Choroid plexus epithelial cell (primary cell): ENCODE measurements at regions not wholly inside any gene's neighbourhood (a gene's known extent, or its start where the extent isn't known, plus 50 kb on each side); places are given as distances from the start of the nearest gene placed in this dataset.
A peak's percentile ranks its signal among the peaks of the same experiment; 100 is the strongest.

ENCODE experiments used
- DNase-seq: peaks from one replicate; pipeline ENCODE4 v3.0.0-alpha.2; 2010; ENCODE audit warnings: low read depth
- H3K4me3 ChIP-seq: 2 replicates; pipeline ENCODE4 v1.5.1; 2011; ENCODE audit warnings: low read depth, mild to moderate bottlenecking, control low read depth, low read length, moderate library complexity
- CTCF ChIP-seq: conservative IDR thresholded peaks from 2 replicates; pipeline ENCODE4 v1.5.1; 2011; ENCODE audit warnings: low read depth, mild to moderate bottlenecking, control low read depth, inconsistent platforms, low read length, moderate library complexity

GRCh38 chr22:27668828-27669797, 132.4 kb downstream of the MN1 start:
- no peak for TF ChIP-seq CTCF
- H3K4me3 ChIP-seq: no peak overlapping the region
- DNase-seq: peak; percentile 71

GRCh38 chr22:27669798-27670599, 131.6 kb downstream of the MN1 start:
- peak; percentile 43 for DNase-seq
- H3K4me3 ChIP-seq: no peak overlapping the region
- TF ChIP-seq CTCF: no peak

GRCh38 chr22:27670701-27671412, 130.7 kb downstream of the MN1 start:
- DNase-seq: no peak
- no peak overlapping the region for H3K4me3 ChIP-seq
- no peak for TF ChIP-seq CTCF

GRCh38 chr22:27671413-27671935, 130.1 kb downstream of the MN1 start:
- TF ChIP-seq CTCF: no peak
- H3K4me3 ChIP-seq: no peak overlapping the region
- no peak for DNase-seq

- H3K4me3 ChIP-seq: no peak overlapping the region
- TF ChIP-seq CTCF: no peak
- no peak for DNase-seq
Observed at GRCh38 chr22:27672721-27673418, 128.7 kb downstream of the MN1 start.

- H3K4me3 ChIP-seq: no peak overlapping the region
- no peak for TF ChIP-seq CTCF
- no peak for DNase-seq
Observed at GRCh38 chr22:27673839-27674238, 127.7 kb downstream of the MN1 start.
